KG1 (cell line): ENCODE measurements at regions not wholly inside any gene's neighbourhood (a gene's known extent, or its start where the extent isn't known, plus 50 kb on each side); places are given as distances from the start of the nearest gene placed in this dataset.
"Not testable (repeated sequence)": the region's sequence is repeated elsewhere in the genome, so short reads cannot be mapped to it uniquely, and the experiment has no call there.

Experiments
- DNase-seq: peaks from one replicate; lab custom pipeline; 2025; lab: John Stamatoyannopoulos, UW

DNA sequence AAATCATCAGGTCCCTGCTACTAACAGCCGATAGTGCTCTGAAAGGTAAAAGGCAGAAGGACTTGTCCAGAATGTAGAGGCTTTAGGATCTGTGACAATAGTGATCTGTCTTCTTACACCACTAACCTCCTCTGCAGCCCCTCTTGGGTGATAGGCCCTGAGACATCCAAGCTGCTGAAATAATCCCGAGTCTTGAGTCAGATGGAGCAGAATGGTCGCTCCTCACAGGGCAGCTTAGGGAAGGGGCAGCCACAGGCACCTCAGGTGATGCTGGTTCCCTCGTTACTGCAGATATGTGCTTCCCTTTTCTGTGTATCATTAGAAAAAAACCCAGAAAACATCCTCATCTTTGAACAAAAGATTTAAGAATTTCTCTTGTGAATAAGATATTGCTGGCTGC, 157.1 kb upstream of the DLX2 start:
- DNase-seq = no peak

GRCh38 chr2:172260336-172260735, 157.6 kb upstream of the DLX2 start:
- no peak for DNase-seq

DNA sequence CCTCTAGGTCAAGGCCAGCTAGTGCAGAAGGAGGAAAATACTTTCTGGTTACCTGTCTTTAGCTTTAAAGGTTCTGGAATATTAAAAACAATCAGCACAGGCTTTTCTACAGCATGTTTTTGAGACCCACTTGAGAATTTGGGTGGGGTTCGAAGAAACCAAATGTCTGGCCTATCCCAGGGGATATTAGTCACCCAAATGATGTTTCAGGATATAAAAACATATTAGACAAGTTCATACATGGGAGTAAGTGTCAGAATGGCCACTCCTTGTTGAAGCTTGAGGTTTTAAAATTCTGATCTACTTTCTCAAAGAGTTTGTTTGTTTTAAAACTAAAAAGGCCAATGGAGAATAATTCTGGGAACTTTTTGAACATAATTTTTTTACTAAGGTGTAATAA, 158.6 kb upstream of the DLX2 start:
- no peak for DNase-seq

- DNase-seq = no peak
Observed at GRCh38 chr2:172262486-172262885, 159.8 kb upstream of the DLX2 start.

DNA sequence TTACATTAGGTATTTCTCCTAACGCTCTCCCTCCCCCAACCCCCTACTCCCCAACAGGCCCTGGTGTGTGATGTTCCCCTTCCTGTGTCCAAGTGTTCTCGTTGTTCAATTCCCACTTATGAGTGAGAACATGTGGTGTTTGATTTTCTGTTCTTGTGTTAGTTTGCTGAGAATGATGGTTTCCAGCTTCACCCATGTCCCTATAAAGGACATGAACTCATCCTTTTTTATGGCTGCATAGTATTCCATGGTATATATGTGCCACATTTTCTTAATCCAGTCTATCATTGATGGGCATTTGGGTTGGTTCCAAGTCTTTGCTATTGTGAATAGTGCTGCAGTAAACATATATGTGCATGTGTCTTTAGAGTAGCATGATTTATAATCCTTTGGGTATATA, 162.1 kb upstream of the DLX2 start:
- DNase-seq = not testable (repeated sequence)

GRCh38 chr2:172269507-172270244, 157.7 kb upstream of the ITGA6 start:
- DNase-seq = not testable (repeated sequence)

DNA sequence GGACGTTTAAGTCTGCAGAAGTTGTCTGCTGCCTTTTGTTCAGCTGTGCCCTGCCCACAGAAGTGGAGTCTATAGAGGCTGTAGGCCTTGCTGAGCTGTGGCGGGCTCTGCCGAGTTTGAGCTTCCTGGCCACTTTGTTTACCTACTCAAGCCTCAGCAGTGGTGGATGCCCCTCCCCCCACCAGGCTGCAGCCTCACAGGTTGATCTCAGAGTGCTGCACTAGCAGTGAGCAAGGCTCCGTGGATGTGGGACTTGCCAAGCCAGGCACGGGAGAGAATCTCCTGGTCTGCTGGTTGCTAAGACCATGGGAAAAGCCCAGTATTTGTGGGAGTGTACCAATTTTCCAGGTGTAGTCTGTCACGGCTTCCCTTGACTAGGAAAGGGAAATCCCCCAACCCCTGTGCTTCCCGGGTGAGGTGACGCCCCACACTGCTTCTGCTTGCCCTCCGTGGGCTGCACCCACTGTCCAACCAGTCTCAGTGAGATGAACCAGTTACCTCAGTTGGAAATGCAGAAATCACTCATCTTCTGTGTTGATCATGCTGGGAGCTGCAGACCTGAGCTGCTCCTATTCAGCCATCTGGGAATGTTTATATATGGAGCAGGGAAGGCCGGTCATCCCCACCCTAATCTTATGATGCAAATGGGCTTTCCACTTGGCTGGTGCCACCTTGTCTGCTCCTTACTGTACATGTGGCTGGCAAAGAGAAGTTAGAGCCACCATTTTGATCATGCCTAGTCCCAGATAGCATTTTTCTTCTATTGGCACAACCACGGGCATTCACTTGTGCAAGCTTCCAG, 156.9 kb upstream of the ITGA6 start:
- no peak for DNase-seq

DNA sequence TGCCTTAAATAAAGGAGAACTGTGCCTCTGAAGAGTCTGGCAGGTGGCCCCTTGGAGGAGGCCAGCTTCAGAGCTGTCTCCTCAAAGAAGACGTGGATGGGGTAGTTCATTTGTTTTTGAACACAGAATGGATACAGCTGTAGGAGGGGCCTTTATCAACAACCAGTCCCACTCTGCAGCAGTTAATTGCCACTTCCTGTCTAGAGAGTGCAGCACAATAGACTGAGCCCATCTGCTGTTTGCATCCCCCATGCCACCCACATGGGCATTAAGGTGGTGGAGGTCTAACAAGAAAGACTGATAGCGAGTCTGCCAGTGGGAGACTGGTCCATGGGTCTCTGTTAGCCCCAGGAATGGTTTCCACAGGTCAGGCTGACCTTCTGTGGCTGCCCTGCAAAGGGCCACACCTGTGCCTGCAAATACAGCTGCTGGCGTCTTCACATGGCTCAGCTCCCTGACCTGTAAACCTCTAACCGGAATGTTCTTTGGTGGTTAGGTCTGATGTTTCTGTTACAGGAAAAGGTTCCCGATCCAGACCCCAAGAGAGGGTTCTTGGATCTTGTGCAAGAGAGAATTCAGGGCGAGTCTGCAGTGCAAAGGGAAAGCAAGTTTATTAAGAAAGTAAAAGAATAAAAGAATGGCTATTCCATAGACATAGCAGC, 153.3 kb upstream of the ITGA6 start:
- DNase-seq = no peak

DNA sequence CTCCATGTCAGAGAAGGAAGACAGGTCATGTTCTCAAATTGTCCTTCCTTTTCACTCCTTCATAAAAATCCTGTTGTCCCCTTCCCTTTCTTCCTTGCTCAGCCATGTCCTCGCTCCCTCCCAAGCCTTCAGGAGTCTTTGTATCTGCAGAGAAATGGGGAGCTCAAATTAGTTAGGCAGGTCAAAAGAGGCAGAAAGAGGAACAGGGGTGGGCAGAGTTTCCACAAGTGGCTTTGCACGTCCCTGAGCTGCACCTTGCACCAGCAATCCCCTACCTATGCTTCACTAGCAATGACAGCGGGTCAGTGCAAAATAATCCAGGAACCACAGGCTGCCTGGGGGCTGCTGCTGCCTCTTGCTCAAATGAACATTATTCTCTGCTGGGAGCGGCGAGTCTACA, 152.1 kb upstream of the ITGA6 start:
- DNase-seq = no peak

DNA sequence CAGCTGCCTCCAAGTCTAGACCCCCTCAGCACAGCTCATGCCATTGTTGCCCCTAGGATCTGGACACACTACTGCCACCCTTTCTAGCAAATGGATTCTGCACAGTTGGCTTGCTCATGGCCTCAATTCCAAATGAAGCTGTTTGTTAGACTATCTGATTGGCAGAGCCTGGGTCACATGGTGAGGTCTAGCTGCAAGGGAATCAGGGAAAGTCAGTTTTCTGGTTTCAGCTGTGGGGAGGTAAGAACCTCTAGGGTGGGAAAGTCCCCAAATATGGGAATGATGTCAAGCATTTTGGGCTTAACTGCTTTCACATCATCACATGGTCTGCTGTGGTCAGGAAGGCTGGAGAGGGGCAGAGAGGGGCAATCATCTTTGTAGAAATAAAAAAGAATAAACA, 150.4 kb upstream of the ITGA6 start:
- DNase-seq = no peak

DNA sequence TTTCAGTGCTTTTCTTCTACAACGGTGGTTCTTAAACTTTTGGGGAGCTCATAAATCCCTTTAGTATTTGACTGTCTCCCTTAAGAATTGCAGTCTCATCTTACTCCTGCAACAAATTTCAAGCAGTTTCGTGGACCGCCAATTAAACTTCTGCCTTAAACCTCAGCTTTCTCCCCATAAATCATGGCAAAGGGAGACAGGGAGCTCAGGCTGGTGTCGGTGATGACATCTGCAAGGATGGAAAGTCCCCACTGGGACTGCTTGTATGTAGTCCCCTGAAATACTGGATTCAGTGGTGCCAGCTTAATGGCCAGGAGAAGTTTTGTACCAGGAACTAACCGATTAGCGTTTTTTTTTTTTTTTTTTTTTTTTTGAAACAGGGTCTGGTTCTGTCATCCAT, 148.7 kb upstream of the ITGA6 start:
- no peak for DNase-seq

- no peak for DNase-seq
Observed at GRCh38 chr2:172279214-172279613, 148.2 kb upstream of the ITGA6 start.

GRCh38 chr2:172279813-172280212, 147.6 kb upstream of the ITGA6 start:
- DNase-seq = no peak

- peak; percentile 73 for DNase-seq
Observed at GRCh38 chr2:172280571-172281361, 146.6 kb upstream of the ITGA6 start.

- peak; percentile 20 for DNase-seq
Observed at GRCh38 chr2:172281648-172282570, 145.5 kb upstream of the ITGA6 start.

DNA sequence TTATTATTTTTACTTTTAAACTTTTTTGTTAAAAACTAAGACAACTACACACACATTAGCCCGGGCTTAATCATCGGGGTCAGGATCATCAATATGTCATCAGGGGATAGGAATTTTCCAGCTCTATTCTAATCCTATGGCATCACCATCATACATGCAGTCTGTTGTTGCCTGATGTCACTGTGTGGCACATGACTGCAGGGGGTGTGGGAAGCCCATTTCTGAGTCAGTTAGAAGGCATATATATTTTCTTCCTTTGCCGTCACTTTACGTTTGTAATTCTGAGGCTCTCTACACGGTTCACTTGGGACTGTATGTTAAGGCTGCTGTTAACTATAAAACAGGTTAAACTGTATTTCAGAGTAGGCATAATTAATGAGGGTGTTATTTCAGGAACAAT, 144.4 kb upstream of the ITGA6 start:
- peak; percentile 71 for DNase-seq

- DNase-seq = peak; percentile 71
Observed at GRCh38 chr2:172283476-172283875, 143.9 kb upstream of the ITGA6 start.

GRCh38 chr2:172284209-172284608, 143.2 kb upstream of the ITGA6 start:
- DNase-seq = no peak

DNA sequence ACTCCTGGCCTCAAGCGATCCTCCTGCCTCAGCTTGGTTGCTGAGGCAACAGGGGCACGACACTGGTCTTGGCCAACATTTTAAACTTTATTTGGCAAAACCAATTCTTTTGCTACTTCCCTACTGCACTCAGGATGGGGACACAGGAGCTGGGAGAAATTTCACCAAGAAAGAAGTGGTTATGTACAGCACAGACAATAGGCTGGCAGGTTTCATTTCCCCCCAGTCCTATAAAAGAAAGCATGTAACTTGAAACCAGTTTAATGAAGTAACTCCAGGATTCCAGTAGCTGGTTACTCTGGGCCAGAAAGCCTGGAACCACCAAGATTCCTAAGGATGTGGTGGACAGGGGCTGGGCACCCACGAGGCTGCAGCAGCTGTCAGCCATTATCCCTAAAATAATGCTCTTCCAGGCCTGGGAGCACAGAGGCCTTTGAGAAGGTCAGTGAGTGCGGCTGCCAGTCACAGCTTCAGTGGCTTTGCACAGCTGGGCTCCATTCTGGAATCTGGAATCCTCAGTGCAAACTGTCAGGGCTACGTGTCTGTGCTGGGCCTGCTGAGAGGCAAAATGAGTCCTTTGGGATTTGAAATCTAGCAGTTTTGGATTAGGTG, 142.3 kb upstream of the ITGA6 start:
- DNase-seq = no peak

DNA sequence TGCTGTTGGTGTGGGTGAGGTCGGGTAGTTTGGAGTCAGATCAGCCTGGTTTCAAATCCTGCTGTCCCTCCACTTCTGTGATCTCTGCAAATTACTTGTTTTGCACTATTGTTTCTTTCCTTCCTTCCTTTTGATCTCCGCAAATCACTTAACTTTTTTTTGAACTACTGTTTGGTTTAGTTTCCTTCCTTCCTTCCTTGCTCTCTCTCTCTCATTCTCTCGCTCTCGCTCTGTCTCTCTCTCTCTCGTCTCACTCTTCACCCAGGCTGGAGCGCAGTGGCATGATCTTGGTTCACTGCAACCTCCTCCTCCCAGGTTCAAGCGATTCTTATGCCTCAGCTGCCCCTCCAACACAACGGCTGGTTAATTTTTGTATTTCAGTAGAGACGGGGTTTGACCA, 141.6 kb upstream of the ITGA6 start:
- DNase-seq = no peak

- DNase-seq = no peak
Observed at GRCh38 chr2:172287190-172287589, 140.2 kb upstream of the ITGA6 start.
